Osteocyte (in vitro differentiated cells): ENCODE measurements at regions not wholly inside any gene's neighbourhood (a gene's known extent, or its start where the extent isn't known, plus 50 kb on each side); places are given as distances from the start of the nearest gene placed in this dataset.

Experiments
- DNase-seq: peaks from one replicate; pipeline ENCODE4 v3.0.0; 2021; ENCODE audit warnings: mixed read lengths; ENCODE audit not compliant: unreplicated experiment; ENCODE audit errors: extremely low spot score
- H3K27ac Mint-ChIP-seq: one replicate; pipeline ENCODE4 v1.8.0; 2021; ENCODE audit warnings: mild to moderate bottlenecking, mixed read lengths; ENCODE audit not compliant: unreplicated experiment
- H3K27me3 Mint-ChIP-seq: one replicate; pipeline ENCODE4 v1.8.0; 2021; ENCODE audit warnings: mixed read lengths; ENCODE audit not compliant: unreplicated experiment
- H3K36me3 Mint-ChIP-seq: one replicate; pipeline ENCODE4 v1.8.0; 2021; ENCODE audit warnings: mixed read lengths; ENCODE audit not compliant: unreplicated experiment
- H3K4me1 Mint-ChIP-seq: one replicate; pipeline ENCODE4 v1.8.0; 2021; ENCODE audit warnings: mixed read lengths; ENCODE audit not compliant: unreplicated experiment
- H3K4me3 Mint-ChIP-seq: one replicate; pipeline ENCODE4 v1.8.0; 2021; ENCODE audit warnings: mild to moderate bottlenecking, moderate library complexity, mixed read lengths; ENCODE audit not compliant: unreplicated experiment
- H3K9me3 Mint-ChIP-seq: one replicate; pipeline ENCODE4 v1.8.0; 2021; ENCODE audit warnings: mixed read lengths; ENCODE audit not compliant: unreplicated experiment
- CTCF ChIP-seq: fragments of 200-600 bp; sonication (generic); IDR thresholded peaks from 2 replicates; pipeline ENCODE4 v1.5.0; 2021; ENCODE audit warnings: antibody characterized with exemption, mild to moderate bottlenecking, moderate library complexity

- Mint-ChIP-seq H3K4me1 (peaks cover 42% of the 10 kb centered on the region), H3K27ac (no peak overlapping the region), H3K27me3 (peaks cover 8% of the 10 kb centered on the region)
Measured at GRCh38 chr7:24475166-24475961, 97.9 kb upstream of the PALS2 start.

GRCh38 chr7:24476227-24476626, 97.0 kb upstream of the PALS2 start:
- DNase-seq = no peak
- Mint-ChIP-seq H3K4me1 (peaks cover 42% of the 10 kb centered on the region), H3K27me3 (peaks cover 5% of the 10 kb centered on the region), H3K36me3 (no peaks in the 10 kb centered on the region), H3K27ac (no peak overlapping the region), H3K9me3 (no peaks in the 10 kb centered on the region), H3K4me3 (no peak overlapping the region)
- no peak for TF ChIP-seq CTCF

More at GRCh38 chr7:24475166-24475961, 97.9 kb upstream of the PALS2 start:
- Mint-ChIP-seq H3K36me3 (no peaks in the 10 kb centered on the region), H3K9me3 (no peaks in the 10 kb centered on the region), H3K4me3 (no peak overlapping the region)
- no peak for DNase-seq
- no peak for TF ChIP-seq CTCF

- H3K36me3 Mint-ChIP-seq = no peaks in the 10 kb centered on the region
- TF ChIP-seq CTCF = no peak
- H3K4me1 Mint-ChIP-seq = peaks cover 42% of the 10 kb centered on the region
- H3K27me3 Mint-ChIP-seq = peaks cover 12% of the 10 kb centered on the region
- DNase-seq = no peak
- peak overlapping the region; percentile 75 for H3K27ac Mint-ChIP-seq
- no peaks in the 10 kb centered on the region for H3K9me3 Mint-ChIP-seq
- peak overlapping the region; percentile 14 for H3K4me3 Mint-ChIP-seq
Measured at GRCh38 chr7:24477398-24478136, 95.7 kb upstream of the PALS2 start.

- H3K27me3 Mint-ChIP-seq = peaks cover 12% of the 10 kb centered on the region
- no peak for DNase-seq
- H3K9me3 Mint-ChIP-seq = no peaks in the 10 kb centered on the region
- peak overlapping the region; percentile 75 for H3K27ac Mint-ChIP-seq
- peak overlapping the region; percentile 14 for H3K4me3 Mint-ChIP-seq
- no peaks in the 10 kb centered on the region for H3K36me3 Mint-ChIP-seq
- peaks cover 42% of the 10 kb centered on the region for H3K4me1 Mint-ChIP-seq
- TF ChIP-seq CTCF = no peak
Measured at GRCh38 chr7:24478137-24478655, 95.1 kb upstream of the PALS2 start.

GRCh38 chr7:24480501-24480900, 92.8 kb upstream of the PALS2 start:
- Mint-ChIP-seq H3K4me1 (peaks cover 40% of the 10 kb centered on the region), H3K27me3 (peaks cover 22% of the 10 kb centered on the region), H3K36me3 (no peaks in the 10 kb centered on the region), H3K27ac (no peak overlapping the region), H3K4me3 (no peak overlapping the region), H3K9me3 (no peaks in the 10 kb centered on the region)
- TF ChIP-seq CTCF = no peak
- DNase-seq = no peak
